H1 (cell line): ENCODE measurements at regions not wholly inside any gene's neighbourhood (a gene's known extent, or its start where the extent isn't known, plus 50 kb on each side); places are given as distances from the start of the nearest gene placed in this dataset.

Source experiments
- ASH2L ChIP-seq: fragments of 200-600, 300-600 bp; sonication (generic); IDR thresholded peaks from one replicate; pipeline ENCODE4 v1.7.1; 2017; ENCODE audit warnings: low read length
- CTBP2 ChIP-seq: IDR thresholded peaks from 2 replicates; pipeline ENCODE4 v1.7.0; 2011; ENCODE audit warnings: borderline replicate concordance, mild to moderate bottlenecking, moderate library complexity, mixed read lengths, low read length; ENCODE audit not compliant: insufficient read depth, insufficient read length
- GTF2F1 ChIP-seq: IDR thresholded peaks from 2 replicates; pipeline ENCODE4 v1.6.1; 2012; ENCODE audit warnings: low read depth, low read length, improper control_type of control experiment, borderline replicate concordance
- RBBP5 ChIP-seq: IDR thresholded peaks from 2 replicates; pipeline ENCODE4 v1.7.1; 2012; ENCODE audit warnings: low read depth, mild to moderate bottlenecking, inconsistent platforms, low read length, moderate library complexity, borderline replicate concordance
- SAP30 ChIP-seq: fragments of 300-600 bp; sonication (generic); IDR thresholded peaks from 2 replicates; pipeline ENCODE4 v1.7.1; 2012; ENCODE audit warnings: low read length, moderate library complexity, mild to moderate bottlenecking, inconsistent platforms; ENCODE audit not compliant: insufficient read depth, insufficient replicate concordance
- SIRT6 ChIP-seq: IDR thresholded peaks from one replicate; pipeline ENCODE4 v1.7.1; 2012; ENCODE audit warnings: low read length, inconsistent platforms
- YY1 ChIP-seq: IDR thresholded peaks from 2 replicates; pipeline ENCODE4 v1.6.1; 2011; ENCODE audit warnings: low read depth, mild to moderate bottlenecking, low read length
- TF ChIP-seq, protein P1 (sequence below): fragments of 300-600 bp; sonication (generic); IDR thresholded peaks from 2 replicates; pipeline ENCODE4 v1.7.1; 2012; ENCODE audit warnings: low read length, moderate library complexity, mild to moderate bottlenecking, inconsistent platforms; ENCODE audit not compliant: insufficient replicate concordance

- TF ChIP-seq, protein P1, sequence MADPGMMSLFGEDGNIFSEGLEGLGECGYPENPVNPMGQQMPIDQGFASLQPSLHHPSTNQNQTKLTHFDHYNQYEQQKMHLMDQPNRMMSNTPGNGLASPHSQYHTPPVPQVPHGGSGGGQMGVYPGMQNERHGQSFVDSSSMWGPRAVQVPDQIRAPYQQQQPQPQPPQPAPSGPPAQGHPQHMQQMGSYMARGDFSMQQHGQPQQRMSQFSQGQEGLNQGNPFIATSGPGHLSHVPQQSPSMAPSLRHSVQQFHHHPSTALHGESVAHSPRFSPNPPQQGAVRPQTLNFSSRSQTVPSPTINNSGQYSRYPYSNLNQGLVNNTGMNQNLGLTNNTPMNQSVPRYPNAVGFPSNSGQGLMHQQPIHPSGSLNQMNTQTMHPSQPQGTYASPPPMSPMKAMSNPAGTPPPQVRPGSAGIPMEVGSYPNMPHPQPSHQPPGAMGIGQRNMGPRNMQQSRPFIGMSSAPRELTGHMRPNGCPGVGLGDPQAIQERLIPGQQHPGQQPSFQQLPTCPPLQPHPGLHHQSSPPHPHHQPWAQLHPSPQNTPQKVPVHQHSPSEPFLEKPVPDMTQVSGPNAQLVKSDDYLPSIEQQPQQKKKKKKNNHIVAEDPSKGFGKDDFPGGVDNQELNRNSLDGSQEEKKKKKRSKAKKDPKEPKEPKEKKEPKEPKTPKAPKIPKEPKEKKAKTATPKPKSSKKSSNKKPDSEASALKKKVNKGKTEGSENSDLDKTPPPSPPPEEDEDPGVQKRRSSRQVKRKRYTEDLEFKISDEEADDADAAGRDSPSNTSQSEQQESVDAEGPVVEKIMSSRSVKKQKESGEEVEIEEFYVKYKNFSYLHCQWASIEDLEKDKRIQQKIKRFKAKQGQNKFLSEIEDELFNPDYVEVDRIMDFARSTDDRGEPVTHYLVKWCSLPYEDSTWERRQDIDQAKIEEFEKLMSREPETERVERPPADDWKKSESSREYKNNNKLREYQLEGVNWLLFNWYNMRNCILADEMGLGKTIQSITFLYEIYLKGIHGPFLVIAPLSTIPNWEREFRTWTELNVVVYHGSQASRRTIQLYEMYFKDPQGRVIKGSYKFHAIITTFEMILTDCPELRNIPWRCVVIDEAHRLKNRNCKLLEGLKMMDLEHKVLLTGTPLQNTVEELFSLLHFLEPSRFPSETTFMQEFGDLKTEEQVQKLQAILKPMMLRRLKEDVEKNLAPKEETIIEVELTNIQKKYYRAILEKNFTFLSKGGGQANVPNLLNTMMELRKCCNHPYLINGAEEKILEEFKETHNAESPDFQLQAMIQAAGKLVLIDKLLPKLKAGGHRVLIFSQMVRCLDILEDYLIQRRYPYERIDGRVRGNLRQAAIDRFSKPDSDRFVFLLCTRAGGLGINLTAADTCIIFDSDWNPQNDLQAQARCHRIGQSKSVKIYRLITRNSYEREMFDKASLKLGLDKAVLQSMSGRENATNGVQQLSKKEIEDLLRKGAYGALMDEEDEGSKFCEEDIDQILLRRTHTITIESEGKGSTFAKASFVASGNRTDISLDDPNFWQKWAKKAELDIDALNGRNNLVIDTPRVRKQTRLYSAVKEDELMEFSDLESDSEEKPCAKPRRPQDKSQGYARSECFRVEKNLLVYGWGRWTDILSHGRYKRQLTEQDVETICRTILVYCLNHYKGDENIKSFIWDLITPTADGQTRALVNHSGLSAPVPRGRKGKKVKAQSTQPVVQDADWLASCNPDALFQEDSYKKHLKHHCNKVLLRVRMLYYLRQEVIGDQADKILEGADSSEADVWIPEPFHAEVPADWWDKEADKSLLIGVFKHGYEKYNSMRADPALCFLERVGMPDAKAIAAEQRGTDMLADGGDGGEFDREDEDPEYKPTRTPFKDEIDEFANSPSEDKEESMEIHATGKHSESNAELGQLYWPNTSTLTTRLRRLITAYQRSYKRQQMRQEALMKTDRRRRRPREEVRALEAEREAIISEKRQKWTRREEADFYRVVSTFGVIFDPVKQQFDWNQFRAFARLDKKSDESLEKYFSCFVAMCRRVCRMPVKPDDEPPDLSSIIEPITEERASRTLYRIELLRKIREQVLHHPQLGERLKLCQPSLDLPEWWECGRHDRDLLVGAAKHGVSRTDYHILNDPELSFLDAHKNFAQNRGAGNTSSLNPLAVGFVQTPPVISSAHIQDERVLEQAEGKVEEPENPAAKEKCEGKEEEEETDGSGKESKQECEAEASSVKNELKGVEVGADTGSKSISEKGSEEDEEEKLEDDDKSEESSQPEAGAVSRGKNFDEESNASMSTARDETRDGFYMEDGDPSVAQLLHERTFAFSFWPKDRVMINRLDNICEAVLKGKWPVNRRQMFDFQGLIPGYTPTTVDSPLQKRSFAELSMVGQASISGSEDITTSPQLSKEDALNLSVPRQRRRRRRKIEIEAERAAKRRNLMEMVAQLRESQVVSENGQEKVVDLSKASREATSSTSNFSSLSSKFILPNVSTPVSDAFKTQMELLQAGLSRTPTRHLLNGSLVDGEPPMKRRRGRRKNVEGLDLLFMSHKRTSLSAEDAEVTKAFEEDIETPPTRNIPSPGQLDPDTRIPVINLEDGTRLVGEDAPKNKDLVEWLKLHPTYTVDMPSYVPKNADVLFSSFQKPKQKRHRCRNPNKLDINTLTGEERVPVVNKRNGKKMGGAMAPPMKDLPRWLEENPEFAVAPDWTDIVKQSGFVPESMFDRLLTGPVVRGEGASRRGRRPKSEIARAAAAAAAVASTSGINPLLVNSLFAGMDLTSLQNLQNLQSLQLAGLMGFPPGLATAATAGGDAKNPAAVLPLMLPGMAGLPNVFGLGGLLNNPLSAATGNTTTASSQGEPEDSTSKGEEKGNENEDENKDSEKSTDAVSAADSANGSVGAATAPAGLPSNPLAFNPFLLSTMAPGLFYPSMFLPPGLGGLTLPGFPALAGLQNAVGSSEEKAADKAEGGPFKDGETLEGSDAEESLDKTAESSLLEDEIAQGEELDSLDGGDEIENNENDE, result no peak
- TF ChIP-seq SIRT6 (no peak), GTF2F1 (no peak), YY1 (no peak), CTBP2 (no peak), ASH2L (no peak), SAP30 (no peak), RBBP5 (no peak)
- TF ChIP-seq, all 59 proteins: peak for 0
Measured at GRCh38 chr7:156113731-156114130, 301.5 kb upstream of the SHH start (continued).
